ENCODE measurements at regions not wholly inside any gene's neighbourhood (a gene's known extent, or its start where the extent isn't known, plus 50 kb on each side); places are given as distances from the start of the nearest gene placed in this dataset.

DNA sequence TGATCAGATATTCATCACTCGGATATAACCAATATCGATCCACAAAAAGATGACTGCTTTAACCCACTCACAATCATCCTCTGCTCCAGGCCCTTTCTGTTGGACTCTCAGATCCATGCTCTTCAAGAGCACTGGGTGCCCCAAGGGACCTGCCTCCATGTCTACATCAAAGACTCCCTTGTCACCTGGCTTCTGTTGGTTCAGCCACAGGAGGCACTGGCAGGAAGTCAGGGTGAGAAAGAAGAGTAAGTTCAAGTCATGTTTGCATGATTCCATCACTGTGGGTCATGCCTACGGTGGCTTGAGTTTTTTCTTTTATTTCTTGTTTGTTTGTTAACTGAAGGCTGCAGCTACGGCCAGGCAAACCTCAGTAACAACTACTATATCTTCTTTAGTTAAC is 243.3 kb downstream of the ADGRG6 start:
- H3K36me3 Mint-ChIP-seq: no peaks in the 10 kb centered on the region
- TF ChIP-seq, protein P1, sequence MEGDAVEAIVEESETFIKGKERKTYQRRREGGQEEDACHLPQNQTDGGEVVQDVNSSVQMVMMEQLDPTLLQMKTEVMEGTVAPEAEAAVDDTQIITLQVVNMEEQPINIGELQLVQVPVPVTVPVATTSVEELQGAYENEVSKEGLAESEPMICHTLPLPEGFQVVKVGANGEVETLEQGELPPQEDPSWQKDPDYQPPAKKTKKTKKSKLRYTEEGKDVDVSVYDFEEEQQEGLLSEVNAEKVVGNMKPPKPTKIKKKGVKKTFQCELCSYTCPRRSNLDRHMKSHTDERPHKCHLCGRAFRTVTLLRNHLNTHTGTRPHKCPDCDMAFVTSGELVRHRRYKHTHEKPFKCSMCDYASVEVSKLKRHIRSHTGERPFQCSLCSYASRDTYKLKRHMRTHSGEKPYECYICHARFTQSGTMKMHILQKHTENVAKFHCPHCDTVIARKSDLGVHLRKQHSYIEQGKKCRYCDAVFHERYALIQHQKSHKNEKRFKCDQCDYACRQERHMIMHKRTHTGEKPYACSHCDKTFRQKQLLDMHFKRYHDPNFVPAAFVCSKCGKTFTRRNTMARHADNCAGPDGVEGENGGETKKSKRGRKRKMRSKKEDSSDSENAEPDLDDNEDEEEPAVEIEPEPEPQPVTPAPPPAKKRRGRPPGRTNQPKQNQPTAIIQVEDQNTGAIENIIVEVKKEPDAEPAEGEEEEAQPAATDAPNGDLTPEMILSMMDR (conservative IDR thresholded peaks at IDR 0.05): no peak
- H3K4me3 Mint-ChIP-seq: no peak overlapping the region
- no peaks in the 10 kb centered on the region for H3K4me1 Mint-ChIP-seq (ENCODE audit: unreplicated experiment)
- no peak for DNase-seq (ENCODE audit: extremely low spot score, unreplicated experiment)
- peaks cover 3% of the 10 kb centered on the region for H3K27me3 Mint-ChIP-seq
- no peaks in the 10 kb centered on the region for H3K9me3 Mint-ChIP-seq
- no peak overlapping the region for H3K27ac Mint-ChIP-seq

DNA sequence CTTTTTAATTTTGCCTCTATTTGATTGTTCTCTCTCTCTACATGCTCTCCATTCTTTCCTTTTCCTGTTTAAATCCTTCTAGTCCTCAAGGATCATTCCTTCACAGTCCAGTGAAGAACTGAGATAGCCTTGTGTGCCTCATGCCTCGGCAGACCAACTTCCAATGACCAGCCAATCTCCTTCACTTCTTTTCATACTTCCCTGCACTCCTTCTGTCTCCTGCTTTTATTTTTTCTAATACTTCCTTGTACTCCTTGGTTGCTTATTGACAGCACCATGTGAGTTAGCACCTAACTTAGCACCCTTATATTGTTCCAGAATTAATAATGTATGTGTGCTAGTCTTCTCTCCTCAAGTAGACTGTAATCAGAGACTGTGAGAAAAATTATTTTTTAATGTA is 246.8 kb downstream of the ADGRG6 start:
- Mint-ChIP-seq H3K27me3 (peaks cover 3% of the 10 kb centered on the region), H3K4me1 (ENCODE audit: unreplicated experiment) (no peaks in the 10 kb centered on the region), H3K36me3 (no peaks in the 10 kb centered on the region), H3K9me3 (no peaks in the 10 kb centered on the region), H3K27ac (no peak overlapping the region), H3K4me3 (no peak overlapping the region)
- TF ChIP-seq, protein P1 (conservative IDR thresholded peaks at IDR 0.05): no peak
- no peak for DNase-seq (ENCODE audit: extremely low spot score, unreplicated experiment)

DNA sequence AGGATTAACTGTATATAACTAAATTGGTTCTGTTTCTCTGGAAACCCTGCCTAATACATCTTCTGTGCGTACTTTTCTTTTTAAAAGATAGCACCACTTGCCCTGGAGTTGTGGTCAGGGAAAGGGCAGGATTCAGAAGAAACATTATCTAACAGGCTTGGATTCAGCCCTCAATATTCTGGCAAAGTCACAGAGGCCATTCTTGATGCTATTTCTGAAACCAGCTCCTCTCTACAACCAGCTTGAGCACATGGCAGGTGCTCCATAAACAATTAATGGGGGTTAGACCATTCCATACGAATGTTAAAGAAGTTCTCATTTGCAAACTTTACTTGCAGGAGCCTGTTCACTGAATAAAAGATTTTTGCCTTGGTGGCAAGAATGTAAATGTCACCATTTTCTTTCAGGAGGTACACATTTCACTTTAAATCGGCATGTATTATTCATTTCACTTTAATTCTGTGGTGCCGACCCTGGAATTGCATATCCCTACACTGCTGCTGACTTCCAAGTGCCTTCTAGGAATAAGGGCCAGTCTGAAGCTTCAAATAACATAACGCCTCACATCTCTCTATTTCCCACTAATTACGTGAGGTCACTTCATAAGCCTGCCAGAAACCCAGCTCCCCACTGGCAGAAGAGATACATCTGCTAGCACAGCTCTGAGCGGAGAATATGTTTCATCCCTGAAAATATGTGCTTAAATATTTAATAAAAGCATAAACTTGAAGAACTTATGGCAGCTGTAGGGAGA is 248.7 kb downstream of the ADGRG6 start:
- no peak for DNase-seq (ENCODE audit: extremely low spot score, unreplicated experiment)
- TF ChIP-seq, protein P1 (conservative IDR thresholded peaks at IDR 0.05): no peak
- Mint-ChIP-seq H3K27me3 (peaks cover 3% of the 10 kb centered on the region), H3K9me3 (no peaks in the 10 kb centered on the region), H3K4me1 (ENCODE audit: unreplicated experiment) (no peaks in the 10 kb centered on the region), H3K36me3 (no peaks in the 10 kb centered on the region), H3K27ac (no peak overlapping the region), H3K4me3 (no peak overlapping the region)

DNA sequence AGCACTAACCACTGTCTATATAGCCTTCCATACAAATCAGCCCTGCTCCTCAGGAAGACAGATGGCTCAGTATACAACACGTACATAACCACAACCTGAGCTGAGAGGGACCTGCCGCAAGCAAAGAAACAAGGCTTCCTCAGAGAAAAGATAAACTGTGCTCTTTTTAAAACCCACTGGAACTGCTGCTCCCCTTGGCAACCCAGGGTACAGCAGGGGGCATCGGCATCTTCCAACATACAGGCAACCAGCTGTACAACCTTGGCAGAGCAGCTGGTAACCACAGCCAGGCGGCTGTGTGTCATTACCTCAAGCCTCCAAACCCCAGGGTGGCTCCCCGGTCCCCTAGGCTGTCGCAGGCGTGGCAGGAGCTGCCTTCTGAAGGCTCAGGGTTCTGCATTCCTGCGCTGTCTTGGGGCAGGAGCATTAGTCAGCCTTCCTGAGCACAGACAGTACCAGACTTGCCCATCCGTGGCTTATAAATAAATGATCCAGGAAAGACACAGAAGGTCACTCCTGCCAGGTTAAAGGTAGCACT is 249.5 kb downstream of the ADGRG6 start:
- no peak for DNase-seq (ENCODE audit: extremely low spot score, unreplicated experiment)
- H3K4me1 Mint-ChIP-seq (ENCODE audit: unreplicated experiment): no peaks in the 10 kb centered on the region
- no peak overlapping the region for H3K4me3 Mint-ChIP-seq

DNA sequence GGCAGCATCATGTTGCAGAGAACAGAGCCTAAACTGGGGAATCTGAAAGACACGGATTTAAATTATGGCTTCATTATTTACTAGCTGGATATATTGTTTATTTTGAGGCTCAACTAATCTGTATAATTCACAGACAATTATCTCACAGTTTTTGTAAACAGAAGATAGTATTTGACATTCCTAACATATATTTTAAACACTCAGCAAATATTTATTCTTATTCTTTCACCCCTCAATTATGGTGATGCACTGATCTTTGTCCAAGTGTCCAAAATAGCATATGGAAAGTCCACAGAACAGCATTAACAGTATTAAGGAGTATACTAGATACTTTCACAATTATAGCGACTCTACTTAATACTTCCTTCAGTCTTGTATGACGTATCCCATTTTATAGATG is 257.0 kb downstream of the ADGRG6 start:
- no peaks in the 10 kb centered on the region for H3K4me1 Mint-ChIP-seq (ENCODE audit: unreplicated experiment)

More for the DNA sequence above, 249.5 kb downstream of the ADGRG6 start:
- TF ChIP-seq, protein P1 (conservative IDR thresholded peaks at IDR 0.05): no peak
- Mint-ChIP-seq H3K27ac (no peak overlapping the region), H3K36me3 (no peaks in the 10 kb centered on the region), H3K27me3 (peaks cover 3% of the 10 kb centered on the region), H3K9me3 (no peaks in the 10 kb centered on the region)

More for the DNA sequence above, 257.0 kb downstream of the ADGRG6 start:
- DNase-seq (ENCODE audit: extremely low spot score, unreplicated experiment): no peak
- Mint-ChIP-seq H3K4me3 (no peak overlapping the region), H3K9me3 (no peaks in the 10 kb centered on the region), H3K27me3 (no peaks in the 10 kb centered on the region), H3K36me3 (no peaks in the 10 kb centered on the region), H3K27ac (no peak overlapping the region)
- TF ChIP-seq, protein P1 (conservative IDR thresholded peaks at IDR 0.05): no peak

Data from type B pancreatic cell (in vitro differentiated cells).